Middle frontal gyrus (tissue), 1 donor: ENCODE measurements at regions not wholly inside any gene's neighbourhood (a gene's known extent, or its start where the extent isn't known, plus 50 kb on each side); places are given as distances from the start of the nearest gene placed in this dataset.
"Not testable (repeated sequence)": the region's sequence is repeated elsewhere in the genome, so short reads cannot be mapped to it uniquely, and the experiment has no call there.

Source experiments
- DNase-seq: peaks from one replicate; pipeline ENCODE4 v3.0.0-alpha.2; 2015; ENCODE audit warnings: low spot score; ENCODE audit errors: extremely low spot score

DNA sequence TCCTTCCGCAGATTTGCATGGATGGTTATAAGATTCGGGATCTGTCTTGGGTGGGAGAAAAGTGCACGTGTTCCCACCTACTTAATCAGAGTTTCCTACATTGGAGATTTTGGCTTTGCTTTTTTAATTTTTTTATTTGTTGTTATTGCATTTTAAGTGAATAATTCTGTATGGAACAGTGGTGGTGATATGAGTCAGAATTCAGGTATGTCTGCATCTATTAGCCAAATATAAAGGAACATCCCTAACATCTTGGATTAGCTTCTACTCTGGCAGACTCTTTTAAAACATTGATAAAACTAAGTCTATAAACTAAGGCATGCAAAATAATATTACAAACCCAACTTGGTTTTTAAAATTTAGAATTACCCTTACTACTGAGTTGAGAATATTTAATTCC is 659.8 kb upstream of the EPHA5 start:
- no peak for DNase-seq

DNA sequence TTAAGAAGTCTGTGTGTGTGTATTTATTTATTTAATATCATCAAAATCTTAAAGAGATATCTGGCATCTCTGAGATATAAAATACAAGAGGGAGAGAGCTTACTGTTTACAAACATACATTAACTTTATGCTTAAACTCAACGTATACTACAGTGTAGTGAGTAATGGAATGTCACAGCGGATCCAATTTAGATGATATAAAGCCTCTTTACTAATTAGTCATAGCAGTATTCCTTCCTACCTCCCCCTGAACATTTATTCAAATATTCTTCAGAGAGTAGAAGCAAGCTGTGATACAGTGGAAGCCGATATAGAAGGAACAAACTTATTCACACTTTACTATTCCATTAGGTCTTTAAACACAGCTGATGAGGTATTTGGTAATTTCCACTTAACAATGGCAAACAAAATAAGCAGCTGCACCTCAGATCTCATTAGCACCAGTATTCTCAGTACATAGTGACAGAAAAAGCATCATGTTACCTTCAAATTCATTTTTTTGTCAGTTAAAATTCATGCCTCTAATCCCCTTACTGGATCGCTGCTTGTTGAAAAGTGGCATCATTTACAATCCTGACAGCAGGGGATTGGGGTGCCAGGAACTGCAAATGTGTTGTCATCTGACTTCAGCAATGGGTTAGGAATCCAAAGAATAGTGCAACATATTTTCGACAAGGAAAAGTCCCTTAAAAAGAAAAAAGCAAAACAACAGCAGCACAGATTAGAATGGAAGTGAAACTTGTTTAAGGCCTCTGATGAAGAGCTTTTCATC is 658.7 kb upstream of the EPHA5 start:
- DNase-seq, result no peak

DNA sequence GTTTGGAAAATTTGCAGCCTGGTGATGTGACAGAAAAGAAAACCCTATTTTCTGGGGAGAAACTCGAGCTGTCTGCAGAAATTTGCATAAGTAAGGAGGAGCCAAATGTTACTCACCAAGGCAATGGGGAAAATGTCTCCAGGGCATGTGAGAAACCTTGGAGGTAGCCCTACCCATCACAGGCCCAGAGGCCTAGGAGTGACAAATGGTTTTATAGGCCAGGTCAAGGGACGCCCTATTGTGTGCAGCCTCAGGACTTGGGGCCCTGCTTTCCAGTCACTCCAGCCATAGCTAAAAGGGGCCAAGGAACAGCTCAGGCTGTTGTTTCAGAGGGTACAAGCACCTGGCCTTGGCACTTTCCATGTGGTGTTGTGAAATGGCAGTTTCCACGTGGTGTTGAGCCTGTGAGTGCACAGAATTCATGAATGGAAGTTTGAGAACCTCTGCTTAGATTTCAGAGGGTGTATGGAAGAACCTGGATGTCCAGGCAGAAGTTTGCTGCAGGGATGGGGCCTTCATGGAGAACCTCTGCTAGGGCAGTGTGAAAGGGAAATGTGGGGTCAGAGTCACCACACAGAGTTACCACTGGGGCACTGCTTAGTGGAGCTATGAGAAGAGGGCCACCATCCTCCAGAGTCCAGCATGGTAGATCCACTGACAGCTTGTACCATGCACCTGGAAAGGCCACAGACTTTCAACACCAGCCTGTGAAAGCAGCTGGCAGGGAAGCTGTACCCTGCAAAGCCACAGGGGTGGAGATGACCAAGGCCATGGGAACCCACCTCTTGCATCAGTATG is 637.6 kb upstream of the EPHA5 start:
- no peak for DNase-seq

DNA sequence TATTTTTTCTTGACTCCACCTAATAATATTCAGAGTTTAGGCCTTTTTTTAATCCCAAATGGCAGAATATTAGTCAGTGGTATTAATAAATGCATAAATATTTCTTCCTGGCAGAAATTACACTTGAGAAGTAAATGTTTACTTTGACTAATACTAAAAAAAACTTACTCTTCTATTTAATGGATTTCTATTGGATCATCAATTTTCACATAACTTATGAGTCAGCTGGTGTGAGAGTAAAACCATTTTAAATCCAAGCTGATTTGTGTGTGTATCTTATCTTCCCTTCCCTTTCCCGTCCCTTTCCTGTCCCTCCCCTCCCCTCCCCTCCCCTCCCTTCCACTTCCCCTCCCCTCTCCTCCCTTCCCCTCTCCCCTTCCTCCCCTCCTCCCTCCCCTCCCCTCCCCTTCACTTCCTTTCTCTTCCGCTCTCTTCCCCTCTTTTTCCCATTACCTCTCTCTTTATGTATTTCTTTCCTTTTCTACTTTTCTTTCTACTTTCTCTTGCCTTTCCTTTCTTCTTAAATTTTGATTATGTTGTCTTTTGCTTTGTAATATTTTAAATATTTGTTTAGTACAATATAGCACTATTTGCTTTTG is 630.1 kb upstream of the EPHA5 start:
- no peak for DNase-seq

DNA sequence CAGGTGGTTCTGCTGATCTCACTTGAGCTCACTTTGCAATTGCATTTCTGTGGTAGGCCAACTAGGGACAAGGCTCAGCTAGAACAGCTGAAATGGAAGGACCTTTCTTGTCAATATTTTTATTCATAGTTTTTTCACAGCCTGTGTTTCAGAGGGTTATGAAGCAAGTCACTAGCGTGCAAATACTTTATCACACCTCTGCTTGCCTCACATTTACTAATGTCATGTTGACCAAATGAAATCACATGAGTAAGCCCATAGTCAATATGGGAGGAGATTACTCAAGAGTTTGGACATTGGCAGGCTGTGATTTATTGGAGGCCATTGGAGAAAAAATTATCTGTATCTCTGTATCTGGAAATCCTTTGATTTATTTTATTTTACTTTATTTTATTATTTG is 628.3 kb upstream of the EPHA5 start:
- no peak for DNase-seq

DNA sequence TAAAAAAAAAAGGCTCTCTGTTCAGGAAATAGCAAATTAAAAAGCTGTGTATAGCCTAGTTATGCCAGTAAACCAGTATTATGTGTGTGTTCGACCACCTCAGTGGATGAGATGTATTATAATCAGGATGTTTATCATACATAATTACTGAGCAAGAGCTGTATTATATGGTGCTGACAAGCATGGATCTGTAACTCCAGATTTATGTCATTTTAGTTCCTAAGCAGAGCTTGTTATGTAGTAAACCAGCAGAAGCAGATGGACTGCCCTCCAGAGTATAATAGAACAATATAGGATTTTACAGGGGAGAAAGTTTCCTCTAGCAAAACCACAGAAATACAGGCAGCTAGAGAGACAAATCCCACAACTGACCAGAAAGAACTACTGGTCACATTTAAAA is 627.4 kb upstream of the EPHA5 start:
- DNase-seq, result no peak

DNA sequence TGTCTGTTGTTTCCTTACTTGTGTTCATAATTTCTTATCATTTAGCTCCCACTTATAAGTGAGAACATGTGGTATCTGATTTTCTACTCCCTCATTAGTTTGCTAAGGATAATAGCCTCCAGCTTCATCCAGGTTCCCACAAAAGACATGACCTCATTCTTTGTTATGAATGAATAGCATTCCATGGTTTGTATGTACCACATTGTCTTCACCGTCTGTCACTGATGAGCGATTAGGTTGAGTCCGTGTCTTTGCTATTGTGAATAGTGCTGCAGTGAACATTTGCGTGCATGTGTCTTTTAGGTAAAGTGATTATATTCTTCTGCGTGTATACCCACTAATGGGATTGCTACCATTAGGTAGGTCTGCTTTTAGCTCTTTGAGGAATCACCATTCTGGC is 624.3 kb upstream of the EPHA5 start:
- no peak for DNase-seq

DNA sequence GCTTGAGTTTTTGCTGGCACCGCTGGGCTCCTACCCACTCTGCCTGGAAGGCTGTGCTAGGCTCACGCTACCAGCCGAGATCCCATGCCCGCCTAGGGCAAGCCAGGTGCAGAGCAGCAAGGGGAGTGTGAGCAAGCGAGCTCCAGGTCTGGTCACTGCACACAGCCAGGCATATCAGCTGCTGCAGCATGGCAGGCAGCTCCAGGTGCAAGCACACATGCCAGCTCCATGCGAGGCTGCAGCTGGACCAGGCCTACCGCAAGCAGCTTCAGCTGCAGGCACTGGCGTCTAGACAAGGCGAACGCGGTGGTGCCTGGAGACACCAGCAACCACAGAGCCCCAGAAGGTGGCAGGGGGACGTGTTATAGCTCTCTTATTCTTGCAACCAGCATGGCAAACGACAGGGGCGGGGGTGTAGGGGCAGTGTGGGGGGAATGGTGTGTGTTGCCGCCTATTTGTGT is 614.7 kb upstream of the EPHA5 start:
- no peak for DNase-seq

DNA sequence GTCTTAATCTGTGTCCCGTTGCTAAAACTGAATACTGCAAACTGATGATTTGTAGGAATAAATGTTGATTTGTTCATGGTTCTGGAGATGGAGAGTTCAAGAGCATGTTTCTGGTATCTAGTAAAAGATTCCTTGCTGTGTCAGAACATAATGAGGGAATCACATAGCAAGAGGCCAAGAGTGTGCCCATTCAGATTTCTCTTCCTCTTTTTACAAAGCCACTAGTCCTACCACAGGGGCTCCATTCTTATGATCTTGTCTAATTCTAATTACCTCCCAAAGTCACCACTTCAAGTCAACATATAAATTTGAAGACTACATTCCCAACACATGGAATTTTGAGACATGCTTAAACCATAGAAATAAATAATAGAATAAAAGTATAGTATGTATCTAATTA is 608.8 kb upstream of the EPHA5 start:
- DNase-seq, result no peak

DNA sequence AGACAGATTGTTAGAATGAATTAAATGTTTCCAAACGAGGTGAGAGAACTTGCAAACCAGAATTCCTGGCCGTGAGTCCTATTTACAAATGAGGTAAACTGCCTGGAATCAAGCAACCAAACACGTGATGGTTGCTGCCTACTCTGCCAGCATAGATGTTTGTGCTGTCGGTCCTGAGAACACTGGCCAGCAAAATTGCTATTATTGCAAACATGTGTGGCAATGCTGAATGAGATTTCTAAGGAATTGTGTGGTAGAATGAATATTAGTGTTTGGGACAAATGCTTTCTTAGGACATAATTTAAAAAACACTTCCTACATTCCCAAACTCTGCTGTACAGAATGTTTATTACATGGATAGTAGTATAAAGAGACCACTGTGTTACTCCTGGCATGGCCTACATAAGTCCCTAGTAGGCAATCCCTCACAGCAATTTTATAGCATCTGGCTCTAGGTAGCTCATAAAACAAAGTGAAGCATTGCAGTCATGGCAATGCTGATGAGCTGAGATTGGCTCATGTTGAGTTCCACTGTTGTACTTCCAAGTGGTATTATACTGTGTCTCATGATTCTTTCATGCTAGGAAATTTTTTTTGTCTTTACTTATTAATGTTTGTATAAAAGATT is 605.2 kb upstream of the EPHA5 start:
- no peak for DNase-seq

DNA sequence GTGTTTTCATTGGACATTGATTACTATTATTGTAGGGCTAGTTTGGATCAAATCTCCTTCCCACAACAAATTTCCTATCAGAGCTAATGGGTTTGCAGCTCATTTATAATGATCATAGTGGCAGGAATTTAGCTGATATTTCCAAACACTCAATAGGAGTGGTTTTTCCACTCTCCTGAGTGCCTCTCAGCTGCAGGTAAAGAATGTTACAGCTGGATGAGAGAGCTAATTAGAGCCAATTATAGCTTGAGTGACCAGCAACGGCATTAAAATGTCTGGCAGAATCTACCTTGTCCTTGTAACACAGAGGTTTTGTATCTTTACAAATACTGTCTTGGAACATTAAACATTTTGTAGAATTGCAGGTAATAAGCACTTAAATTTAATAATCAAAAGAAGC is 602.8 kb upstream of the EPHA5 start:
- DNase-seq, result no peak

DNA sequence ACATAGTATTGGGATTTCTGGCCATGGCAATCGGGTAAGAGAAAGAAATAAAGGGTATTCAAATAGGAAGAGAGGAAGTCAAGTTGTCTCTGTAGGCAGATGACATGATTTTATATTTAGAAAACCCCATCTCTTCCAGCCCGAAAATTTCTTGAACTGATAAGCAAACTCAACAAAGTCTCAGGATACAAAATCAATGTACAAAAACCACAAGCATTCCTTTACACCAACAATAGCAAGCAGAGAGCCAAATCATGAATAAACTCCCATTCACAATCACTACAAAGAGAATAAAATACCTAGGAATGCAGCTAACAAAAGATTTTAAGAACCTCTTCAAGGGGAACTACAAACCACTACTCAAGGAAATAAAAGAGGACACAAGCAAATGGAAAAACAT is 600.1 kb upstream of the EPHA5 start:
- not testable (repeated sequence) for DNase-seq

DNA sequence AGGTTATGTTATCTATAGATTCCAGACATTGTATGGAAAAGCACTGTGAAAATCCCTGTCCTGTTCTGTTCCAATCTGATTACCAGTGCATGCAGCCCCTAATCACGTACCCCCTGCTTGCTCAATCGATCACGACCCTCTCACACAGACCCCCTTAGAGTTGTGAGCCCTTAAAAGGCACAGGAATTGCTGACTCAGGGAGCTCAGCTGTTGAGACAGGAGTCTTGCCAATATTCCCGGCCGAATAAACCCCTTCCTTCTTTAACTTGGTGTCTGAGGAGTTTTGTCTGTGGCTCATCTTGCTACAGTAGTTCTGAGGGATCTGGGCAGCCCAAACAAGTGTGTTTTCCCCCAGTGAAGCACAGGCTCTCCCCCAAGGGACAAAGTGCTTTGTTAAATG is 596.3 kb upstream of the EPHA5 start:
- not testable (repeated sequence) for DNase-seq

DNA sequence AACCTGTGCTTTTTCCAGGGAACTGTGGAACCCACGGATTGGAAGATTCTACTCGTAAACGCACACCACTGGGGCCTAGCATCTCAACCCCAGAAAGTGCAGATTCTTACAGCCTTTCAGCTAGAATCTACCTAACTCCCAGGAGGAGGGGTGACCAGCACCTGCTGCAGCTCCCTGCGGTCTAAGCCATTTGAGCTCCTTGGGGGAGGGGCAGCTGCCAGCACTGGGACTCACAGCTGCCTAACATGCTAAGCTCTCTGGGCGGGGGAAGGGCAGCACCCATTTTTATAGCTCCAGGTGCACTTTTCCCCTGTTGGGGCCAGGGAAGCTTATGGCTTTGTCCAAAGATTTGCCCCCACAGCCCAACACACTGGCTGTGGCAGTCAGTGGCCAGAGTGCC is 595.7 kb upstream of the EPHA5 start:
- no peak for DNase-seq

DNA sequence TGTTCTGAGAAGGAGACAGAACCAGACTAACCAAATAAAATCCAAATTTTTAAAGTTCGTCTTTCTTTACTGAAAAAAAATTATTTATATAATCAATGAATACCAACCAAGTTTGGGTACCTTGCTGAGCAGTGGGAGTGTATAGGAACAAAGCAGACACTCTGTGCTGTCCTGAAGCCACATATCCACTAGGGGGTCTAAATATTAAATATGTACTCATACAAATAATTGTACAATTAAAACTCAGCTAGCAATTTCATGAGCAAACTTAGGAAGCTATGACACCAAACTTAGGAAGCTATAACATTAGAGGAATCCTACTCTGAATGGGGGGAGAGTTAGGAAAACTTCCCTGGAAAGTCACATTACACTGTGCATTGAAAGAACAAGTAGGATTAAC is 582.0 kb upstream of the EPHA5 start:
- no peak for DNase-seq

DNA sequence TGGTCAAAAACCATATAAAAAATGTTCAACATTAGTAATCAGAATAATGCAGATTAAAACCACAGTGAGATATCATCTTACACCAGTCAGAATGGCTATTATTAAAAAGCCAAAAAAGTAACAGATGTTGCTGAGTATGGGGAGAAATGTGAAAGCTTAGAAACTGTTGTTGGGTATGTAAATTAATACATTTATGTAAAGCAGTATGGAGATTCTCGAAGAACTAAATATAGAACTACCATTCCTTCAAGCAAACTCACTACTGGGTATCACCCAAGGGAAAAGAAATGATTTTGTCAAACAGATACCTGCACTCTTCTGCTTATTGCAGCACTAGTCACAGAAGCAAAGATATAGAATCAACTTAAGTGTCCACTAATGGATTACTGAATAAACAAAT is 576.4 kb upstream of the EPHA5 start:
- no peak for DNase-seq

DNA sequence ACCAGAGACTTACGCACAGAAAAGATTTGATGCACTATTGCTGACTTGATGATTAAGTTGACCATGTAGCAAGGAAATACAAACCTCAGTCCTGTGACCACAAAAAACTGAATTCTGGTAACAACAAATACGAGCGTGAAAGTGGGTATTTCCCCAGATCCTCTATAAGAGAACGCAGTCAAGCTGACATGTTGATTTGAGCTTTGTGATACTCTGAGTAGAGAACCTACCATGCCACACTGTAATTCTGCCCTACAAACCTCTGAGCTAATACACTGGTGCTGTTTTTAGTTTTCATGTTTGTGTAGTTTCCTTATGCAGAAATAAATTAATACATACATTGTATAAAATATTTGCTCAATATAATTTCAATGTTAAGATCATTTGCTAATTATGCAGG is 565.6 kb upstream of the EPHA5 start:
- no peak for DNase-seq

DNA sequence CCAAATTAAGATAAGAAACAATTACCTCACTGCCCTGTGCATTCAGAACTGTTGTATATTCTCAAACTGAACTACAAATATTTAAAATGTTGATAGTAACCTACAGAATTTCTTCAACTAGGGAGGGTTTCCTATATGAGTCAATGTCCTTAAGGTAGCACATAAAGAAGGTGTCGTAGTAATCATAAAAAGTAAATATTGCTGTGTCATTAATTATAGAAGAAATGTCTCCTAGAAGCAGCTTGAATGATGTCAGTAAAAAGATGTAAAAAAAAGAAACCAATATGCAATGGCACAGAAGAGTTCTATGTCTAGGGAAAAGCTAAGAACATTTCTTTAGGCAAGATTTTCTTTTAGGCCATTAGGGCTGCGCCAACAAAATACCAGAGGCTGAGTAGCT is 559.6 kb upstream of the EPHA5 start:
- DNase-seq, result no peak

DNA sequence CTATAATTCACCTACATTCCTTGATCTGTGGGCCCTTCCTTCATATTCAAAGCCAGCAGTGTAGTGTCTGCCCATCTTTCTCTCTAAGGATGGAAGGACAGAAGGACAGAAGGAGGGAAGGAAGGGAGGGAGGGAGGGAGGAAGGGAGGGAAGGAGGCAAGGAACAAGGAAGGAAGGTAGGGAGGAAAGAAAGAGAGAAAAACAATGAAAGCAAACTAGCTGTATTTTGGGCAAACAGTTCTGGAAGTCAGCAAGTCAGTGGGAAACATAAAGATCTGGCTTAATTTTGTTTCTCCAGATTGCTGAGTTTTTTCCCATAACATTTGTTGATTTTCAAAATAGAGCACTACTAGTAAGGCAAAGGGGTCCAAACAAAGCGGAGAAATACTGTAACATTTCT is 555.2 kb upstream of the EPHA5 start:
- DNase-seq, result no peak

DNA sequence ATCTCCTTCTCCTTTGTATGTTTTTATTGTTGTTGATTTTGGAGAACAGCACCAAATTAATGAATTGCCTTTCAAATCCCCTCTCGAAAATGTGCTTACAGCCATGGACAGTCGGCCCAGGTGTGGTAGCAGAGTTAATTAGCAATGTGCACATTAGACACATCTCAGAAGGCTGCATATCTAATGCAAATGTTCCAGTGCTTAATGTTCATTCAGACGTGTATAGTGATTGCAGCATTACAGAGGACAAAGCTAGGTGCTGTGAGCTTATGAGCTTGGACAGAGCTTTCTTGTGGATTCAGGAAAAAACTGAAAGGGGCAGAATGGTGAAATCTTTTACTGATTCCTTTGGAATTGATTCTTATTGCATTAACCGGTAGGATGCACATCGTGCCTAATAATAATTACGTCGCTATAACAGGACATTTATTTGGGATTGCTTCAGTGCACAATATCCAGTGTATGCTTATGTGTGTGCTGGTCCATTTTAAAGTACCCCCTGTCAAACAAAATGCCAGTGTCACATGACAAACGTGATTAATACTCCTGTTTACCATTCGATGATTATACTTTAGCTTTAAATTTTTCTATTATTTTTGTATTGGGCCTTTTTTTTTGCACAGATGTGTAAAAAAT is 552.9 kb upstream of the EPHA5 start:
- DNase-seq, result no peak

DNA sequence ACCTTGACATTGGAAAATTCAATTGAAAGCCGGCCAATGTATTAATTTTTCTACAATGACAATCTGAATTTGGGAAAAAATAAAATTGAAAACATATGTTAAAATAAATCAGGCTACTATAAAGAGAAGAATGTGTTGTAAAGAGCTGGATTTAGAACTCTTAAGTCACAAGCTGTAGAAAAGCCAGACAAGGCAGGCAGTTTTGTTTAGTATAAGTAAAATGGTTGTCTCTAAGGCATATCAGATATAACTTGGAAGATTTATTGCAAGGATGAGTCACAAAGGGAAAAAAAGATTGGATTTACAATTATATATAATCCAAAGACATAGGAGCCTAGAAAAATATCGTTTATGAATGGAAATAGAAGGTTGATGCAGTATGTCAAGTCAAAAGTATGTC is 549.1 kb upstream of the EPHA5 start:
- no peak for DNase-seq

DNA sequence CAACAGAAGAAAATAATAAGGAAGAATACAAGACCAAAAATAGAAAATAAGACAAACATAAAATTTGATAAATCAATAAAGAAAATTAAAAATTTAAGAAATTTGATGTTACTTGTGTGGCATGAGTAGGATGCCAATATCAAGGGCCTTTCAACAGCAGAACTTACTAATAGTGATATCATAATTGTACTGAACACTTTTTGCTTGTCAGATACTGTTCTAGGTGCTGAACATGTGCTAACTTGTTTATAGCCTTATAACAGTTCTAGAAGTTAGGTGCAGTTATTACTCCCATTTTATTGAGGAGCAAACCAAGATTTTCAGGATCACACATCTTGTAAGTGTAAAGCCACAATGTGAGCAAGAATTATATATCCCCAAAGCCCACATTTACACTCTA is 546.0 kb upstream of the EPHA5 start:
- no peak for DNase-seq
